NCI-H1930 (cell line): ENCODE measurements at regions not wholly inside any gene's neighbourhood (a gene's known extent, or its start where the extent isn't known, plus 50 kb on each side); places are given as distances from the start of the nearest gene placed in this dataset.
A peak's percentile ranks its signal among the peaks of the same experiment; 100 is the strongest.

Source experiments
- DNase-seq, 2 experiments: peaks; one replicate each; lab custom pipeline; 2025; lab: John Stamatoyannopoulos, UW

DNA sequence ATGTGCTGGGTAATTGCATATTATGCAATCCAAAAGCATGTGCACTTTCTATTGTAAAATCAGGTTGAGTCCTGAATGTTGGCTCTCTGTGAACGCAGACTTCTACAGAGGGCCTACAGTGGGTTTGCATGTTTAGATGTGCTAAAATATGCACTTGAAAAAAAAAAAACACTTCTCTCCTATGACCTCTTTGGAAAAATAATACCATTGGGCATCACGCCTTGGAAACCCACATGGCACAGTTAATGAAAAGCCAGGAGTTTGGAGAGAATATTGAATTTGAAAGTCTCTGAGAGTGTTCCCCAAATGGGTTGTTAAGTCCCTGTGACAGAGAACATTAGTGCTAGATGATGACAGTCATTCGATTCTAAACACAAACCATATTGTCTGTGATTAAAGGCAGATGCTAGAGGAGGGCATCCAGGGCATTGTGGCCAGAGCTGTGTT is 710.4 kb upstream of the PIK3C3 start:
- peak; percentile 55 to 82 for DNase-seq

DNA sequence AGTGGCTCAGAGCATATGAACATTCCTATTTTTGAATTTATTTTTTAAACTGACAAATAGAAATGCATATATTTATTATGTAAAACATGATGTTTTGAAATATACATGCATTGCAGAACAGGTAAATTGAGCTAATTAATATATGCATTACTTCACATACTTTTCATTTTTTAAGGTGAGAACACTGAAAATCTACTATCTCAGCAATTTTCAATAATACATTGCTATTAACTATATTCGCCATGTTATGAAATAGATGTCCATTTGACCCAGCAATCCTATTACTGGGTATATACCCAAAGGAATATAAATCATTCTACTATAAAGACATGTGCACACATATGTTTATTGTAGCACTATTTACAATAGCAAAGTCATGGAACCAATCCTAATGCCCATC is 717.7 kb upstream of the PIK3C3 start:
- no peak for DNase-seq

DNA sequence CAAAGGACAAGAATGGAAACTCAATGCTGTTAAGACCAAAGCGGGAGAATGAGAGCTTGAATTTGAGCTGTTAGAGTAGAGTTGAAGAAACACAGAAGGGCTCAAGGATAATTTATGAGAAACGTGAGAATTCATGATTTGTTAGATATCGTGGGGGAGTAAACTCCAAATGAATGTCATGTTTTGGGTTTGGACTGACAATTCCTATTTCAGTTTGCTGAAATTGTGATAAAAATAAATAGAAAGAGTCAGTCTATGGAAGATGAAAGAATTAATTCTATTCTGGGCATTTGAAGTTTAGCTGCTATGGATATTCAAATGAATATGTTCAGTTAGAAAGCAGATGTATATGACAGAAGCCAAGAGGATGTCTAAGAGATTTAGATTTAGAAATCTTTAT is 723.4 kb upstream of the PIK3C3 start:
- no peak for DNase-seq

DNA sequence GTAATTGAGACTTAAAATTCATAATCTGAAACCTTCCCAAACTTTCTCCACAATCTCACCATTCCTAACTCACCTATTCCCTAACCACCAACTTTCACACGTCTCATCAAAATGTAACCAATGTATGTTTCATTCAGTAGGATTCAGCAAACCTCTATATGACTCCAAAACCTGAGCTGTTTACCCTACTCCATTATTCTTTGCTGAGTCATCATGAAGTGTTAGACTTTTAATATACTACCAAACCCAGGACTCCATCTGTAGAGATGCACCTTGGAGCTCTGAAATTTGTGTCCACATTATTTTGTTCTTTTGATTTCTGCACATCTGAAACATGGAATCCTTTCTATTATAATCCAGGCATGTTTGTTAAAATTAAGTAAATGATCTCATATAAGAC is 727.0 kb upstream of the PIK3C3 start:
- no peak for DNase-seq

DNA sequence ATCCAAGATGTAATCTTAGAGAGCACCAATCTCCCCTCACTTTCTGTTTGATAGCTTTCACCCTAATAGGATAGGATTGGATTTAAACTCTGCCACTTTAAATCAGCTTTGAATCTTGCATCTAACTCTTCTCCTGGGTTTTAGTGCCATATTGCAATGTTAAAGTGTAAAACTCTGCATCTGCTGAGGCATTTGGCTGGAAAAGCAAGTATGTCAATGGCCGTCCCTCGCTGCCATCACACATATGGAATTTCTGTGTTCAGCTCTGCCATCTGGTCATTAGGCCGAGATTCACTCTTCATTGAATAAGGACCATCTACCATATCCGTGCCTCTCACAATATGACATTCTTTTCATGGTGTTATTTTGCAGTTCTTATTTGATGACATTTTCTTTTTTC is 728.1 kb upstream of the PIK3C3 start:
- DNase-seq: no peak

DNA sequence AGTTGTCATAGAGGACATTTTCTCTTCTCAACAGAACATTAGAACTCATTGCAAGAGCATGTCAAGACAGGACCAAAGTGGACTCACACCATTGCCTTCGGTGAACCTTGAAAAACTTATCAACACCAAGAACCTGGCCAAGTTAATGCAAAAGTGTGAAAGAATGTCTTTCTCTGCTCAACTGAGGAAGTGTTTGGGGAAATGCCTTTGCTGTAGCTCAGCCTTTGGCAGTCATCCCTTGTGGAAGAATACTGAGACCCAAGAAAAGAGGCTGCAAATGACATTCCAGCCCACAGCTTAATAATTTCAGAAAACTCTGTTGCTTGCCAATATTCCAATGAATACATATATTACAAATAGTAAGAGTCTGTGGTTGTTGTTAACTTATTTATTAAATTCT is 728.8 kb upstream of the PIK3C3 start:
- DNase-seq: no peak

DNA sequence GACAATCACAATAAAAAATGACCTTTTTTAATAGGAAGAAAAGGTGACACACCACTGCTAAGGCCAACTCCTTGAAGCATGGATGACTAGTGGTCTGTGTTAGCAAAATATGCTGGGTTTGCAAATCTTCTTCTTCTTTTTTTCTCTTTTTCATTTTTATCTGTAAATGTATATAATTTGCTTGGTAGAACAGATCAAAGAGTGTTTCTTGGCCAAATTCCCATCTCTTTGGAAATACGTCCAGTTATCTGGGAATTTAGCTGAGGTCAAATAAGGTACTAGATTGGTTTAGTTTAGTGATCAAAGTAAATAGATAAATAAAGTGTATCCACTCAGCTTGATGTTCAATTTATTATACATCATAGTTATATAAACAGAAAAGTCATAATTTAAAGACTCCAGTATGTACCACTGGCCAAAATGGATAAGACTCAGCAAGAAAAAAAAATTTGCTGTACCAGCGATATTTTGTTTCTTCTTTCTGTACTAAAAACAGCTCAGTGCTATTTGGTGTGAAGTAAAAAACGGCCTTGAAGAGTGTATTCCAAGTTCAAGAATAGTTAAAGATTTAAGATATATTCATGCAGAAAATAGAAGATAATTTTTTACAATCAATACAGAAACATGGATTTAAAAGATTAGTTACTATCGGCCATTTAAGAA is 738.6 kb upstream of the PIK3C3 start:
- DNase-seq: no peak

DNA sequence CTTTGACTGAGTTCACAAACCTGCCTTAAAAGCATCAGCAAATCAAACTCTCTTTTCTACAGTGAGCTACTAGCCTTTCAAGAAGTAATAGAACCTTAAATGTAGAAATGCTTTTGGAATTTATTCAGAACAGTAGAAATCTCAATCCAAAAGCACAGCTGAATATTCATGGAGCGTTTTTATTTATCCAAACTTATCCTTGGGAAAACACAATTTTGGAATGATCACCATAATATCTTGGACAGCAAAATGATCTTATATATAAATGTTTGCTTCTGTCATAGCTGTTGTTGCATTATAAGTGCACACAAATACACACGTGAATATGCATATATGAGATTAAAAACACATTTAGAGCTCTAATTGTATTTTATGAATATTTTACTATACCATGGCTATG is 747.3 kb upstream of the PIK3C3 start:
- DNase-seq: no peak

DNA sequence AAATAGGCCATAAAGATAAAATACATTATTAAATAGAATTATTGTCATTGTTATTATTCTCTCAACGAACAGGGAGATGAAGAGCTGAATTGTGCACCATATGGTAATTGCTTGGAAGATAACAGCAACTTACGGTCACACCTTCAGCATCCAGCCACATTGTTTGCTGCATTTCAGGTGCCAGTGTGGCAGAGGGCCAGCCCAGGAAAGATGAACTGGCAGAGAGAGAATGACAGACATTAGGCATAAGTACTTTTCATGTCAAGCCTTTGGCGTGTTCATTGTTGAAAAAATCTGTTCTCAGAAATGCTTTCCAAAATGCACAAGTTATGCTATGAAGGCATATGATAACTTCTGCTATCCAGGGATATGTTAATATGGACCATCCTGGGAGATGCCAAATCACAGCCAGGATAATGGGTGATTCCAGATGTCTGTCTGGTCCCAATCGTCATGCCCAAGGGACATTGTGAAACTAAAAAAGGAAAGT is 748.6 kb upstream of the PIK3C3 start:
- no peak for DNase-seq

DNA sequence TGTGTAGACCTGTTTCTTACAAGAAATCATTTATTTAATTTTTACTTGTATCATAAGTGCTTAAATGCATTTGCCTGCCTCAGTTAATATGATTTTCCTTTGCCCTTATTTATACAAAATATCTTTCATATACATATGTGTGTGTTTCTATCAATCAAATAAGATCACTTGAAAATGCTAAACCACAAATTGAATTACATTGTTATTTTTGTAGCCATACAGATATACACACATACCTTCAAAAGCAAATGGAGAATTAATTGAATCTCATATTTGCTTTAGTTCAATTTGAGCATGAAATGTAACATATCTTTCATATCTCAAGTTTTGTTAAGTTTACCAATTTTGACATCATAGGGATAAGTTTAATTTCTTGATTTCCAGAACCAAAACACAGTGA is 755.8 kb upstream of the PIK3C3 start:
- DNase-seq: no peak

DNA sequence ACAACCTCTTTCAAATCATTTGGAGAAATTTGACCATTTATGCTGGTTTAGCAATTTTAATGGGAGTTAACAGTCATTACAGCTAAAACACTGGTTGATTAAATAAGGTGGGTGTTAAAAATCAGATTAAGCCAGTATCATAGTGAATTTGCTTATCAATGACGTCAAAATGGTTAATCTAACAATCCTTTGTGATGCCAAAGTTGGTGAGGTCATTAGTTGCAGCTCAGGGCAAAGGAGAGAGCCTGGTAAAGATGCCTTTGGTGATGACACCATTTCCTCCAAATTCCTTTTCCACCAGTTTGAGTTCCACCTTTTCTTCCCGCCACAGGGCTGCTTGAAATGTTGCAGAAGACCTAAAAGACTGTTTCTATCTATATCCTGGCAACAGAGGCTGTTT is 757.1 kb upstream of the PIK3C3 start:
- no peak for DNase-seq

DNA sequence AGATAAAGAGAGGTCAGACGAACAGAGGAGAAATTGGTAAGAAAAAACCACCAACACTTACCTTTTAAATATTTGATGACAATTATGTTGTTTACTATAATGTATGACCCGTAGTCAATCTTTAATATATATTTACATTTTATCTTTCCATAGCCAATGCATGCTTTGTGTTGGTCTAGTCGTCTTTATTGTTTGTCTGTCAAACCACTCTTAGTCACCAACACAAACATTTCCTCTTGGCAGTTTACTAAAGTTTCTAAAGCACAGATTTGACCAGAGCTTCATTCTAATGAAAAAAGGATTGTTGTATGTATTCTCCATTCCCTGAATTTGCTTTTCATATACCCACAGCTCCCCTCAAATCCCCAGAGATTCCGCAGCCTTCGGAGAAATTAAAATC is 784.7 kb upstream of the PIK3C3 start:
- DNase-seq: peak; percentile 9 to 15

DNA sequence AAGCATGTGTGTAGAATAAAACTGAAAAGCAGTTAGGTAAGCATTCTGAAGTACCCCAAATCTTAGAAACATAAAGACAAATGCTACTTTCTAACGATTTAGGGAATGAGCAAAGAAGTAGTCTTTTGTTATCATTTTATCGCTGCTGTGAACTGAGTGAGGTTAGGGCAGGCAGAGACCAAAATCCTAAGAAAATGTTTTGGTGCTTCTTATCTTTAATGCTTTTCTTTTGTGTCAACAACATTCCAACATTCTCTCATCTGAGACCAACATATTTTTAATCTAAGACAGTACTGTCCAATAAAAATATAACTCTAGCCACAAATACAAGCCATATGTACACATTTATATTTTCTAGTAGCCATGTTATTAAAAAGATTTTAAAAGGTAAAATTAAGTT is 789.4 kb upstream of the PIK3C3 start:
- DNase-seq: no peak

DNA sequence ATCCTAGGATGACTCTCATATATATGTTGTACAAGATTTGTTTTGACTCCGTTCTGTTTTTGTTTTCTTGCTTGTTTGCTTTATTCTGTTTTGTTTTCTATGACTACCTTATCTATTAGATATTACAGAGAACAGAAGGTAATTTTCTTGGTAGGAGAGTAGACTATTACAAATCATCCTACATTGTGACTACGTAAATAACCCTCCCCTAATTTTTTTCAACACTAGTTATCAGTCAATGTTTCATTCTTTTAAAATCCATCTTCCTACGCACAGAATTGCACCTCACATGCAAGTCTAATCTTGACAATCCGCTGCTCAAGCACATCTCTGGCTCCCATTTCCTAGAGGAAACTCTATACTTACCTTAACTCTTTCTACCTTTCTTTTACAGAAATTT is 792.3 kb upstream of the PIK3C3 start:
- DNase-seq: no peak

DNA sequence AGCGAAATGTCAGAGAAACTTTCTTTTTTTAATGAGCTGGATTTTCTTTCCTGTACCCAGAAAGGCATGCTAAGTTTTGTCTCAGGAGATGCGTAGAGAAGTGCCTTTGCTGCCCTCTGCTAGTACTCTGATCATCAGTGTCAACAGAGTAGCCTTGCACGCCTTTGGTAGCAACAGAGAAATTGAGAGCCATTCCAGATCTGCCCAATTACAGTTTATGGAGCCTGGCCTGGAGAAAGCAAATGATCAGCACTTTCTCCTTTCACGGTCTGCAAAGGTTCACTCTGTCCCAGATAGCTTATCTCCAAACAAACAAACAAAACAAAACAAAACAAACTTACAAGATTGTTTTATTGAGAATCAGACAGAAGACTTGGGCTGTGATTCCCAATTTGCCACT is 792.8 kb upstream of the PIK3C3 start:
- no peak for DNase-seq

DNA sequence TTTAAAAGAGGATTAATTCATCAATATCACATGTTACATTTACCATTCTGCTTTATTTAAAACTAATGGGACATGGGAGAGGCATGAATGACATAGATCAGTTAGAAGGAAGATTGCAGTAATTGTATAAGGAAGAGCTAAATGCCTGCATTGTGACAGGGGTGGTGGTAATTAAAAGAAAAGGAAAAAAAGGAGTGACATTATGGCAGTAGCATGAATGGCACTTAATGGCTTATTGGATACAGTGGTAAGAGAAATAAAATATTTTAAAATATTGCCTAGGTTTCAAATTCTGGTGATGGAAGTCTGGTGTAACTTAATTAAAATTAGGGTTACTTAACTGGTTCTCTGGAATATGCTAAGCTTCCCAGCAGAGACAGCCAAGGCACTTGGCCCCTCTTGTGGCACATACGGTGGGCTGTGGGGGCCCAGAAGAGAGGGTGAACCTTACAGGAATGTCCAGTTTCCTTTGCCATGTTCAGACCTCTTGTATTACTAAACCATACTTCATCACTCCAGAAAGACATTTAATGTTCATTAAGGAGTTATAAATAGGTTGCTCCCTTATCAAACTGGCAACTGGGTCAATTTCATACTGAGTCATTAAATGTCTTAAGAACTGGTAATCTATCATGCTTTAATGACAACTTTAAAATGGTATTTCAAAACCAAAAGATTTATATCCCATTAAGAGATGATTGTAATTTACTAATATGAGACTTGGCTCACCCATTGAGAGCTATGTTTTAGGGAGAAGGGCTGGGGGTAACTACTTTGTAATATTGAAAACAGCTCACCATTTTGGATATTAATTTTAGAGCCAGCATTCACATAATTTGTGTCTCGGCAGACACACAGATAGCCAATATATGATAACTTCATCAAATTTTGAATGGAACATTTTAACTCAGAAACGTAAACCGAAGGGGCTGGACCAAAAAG is 798.9 kb upstream of the PIK3C3 start:
- DNase-seq: no peak

DNA sequence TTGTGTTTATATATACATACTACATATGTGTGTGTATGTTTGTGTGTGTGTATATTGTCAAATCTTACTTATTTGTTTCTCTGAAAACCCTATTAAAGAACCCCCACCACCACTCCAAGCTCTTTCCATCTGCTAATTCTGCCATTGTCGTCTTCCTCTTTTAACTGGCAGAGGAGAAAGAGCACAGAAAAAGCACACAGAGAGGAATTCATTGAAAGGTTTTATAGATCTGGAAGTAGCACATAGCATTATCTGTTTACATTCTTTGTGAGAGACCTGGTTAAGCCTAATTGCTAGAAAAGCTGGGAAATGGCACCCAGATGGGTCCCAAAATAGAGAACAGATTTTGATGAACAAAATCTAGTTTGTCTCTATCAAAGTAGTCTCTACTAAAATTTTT is 800.0 kb upstream of the PIK3C3 start:
- DNase-seq: no peak

DNA sequence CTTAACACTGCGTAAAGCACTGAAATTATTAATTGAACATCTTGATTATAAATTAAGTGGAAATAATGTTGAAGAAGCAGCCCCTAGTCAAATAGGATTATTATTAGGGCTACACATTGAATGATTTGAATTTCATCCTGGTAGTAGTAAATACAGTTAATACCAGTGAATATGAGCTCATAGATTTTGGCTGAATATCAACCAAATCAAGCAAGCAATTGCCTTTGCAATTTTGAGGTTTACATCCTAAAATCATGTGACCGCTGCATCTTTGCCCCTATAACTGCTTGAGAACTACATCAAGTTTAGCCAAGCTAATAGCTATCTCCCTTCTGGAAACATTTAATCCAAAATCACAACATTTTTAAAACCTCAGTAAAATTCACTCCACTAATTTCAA is 801.2 kb upstream of the PIK3C3 start:
- DNase-seq: no peak

DNA sequence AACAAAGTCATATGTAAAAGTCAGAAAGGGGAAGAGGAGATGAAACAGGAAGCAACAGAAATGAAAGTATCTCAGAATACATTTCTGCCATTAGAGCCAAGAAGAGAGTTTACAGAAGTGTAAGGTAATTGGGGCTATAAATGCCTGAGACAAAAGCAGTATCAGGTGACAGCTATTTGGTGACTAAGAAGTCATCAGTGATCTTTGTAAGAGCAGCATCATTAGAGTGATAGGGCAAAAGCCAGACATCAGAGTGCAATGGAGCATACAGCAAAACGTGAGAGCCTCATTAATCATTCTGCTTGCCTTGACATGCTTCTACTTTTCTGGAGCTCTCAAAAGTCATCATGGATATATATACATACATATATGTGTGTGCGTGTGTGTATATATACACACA is 804.7 kb upstream of the PIK3C3 start:
- DNase-seq: peak; percentile 10 to 20

DNA sequence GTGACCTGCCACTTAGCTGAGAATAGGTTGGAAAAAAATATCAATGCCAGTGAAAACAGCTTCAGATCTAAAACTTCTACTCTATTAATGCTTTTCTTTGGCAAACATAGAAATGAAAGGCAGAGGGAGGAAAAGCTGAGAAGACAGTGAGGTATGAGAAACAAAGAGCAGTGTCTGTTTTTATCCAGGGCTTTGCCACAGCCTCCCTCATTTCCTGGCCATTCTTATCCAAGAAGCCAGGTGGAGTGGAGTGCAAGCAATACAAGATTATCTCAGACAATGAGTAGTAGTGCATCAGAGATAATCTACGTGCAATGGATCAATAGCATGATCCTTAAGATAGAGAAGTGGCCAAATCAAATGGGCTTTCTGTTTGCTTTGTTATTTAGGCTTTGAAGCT is 808.7 kb upstream of the PIK3C3 start:
- peak in 1 of 2 experiments; percentile 61 for DNase-seq

DNA sequence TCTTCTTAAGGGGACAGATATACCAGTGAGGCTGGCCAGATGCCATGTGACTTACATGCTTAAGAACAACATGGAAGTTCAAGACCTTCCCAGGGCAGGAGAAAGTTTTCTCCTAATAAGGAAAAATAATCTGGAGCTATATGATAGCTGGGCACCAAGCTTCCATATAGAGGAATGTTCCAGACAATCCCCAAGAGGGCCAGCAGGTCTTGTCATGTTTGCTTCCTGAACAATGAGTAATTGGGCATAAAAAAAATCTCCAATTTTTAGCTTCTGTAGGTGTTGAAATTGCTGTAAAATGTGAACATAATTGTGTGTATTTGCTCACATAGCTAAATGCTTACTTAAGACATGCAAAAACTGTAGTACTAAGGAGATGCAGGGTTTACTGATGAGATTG is 809.5 kb upstream of the PIK3C3 start:
- DNase-seq: no peak

DNA sequence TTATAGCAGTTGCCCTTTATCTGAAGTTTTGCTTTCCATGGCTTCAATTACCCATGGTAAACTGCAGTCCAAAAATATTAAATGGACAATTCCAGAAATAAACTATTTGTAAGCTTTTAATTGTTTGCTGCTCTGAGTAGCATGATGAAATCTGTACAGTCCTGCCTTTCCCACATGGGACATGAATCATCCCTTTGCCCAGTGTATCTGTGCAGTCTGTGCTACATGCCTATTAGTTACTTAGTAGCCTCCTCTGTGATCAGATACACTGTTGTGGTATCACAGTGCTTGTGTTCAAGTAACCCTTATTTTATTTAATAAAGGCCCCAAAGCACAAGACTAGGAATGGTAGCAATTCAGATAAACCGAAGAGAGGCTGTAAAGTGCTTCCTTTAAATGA is 810.6 kb upstream of the PIK3C3 start:
- no peak for DNase-seq

DNA sequence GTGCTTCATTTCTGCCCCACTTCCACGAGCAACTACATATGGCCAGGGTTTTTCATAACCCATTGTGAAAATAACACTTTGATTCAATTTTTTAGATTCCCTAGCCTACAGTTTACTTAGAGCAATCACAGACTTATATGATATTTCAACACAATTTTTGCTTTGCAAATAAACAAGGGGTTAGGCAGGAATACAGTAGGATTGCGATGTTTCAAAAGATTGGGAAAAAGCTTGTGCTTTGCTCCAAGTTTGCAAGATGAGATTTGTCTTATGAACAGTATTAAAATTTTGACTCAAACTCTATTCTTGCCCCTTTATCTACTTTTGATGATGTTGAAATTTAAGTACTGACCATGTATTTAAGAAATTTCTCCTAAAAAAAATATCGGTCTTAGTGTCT is 814.5 kb upstream of the PIK3C3 start:
- DNase-seq: no peak
